GM19238 (cell line): ENCODE measurements at regions not wholly inside any gene's neighbourhood (a gene's known extent, or its start where the extent isn't known, plus 50 kb on each side); places are given as distances from the start of the nearest gene placed in this dataset.

Experiments used
- DNase-seq: peaks from one replicate; pipeline ENCODE4 v3.0.0; 2011; ENCODE audit warnings: low spot score; ENCODE audit not compliant: insufficient read length

DNA sequence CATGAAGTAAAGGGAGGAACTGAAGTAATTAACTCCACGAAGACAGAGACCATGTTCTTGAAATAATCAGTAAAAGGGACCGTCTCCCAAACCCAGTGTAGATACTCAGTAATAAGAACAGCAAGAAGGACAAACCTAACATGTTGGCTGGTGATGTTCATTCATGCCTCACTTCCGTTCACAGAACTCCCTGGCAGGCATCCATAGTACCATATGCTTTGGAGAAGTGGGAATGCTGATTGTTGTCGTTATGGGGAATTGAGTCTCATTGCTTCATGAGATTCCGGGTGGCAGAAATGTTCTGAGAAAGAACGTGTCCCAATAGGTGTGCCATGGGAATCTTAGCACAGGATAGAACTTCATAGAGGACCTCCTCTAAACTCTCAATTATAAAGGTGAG, 452.3 kb downstream of the ZSWIM6 start:
- no peak for DNase-seq

DNA sequence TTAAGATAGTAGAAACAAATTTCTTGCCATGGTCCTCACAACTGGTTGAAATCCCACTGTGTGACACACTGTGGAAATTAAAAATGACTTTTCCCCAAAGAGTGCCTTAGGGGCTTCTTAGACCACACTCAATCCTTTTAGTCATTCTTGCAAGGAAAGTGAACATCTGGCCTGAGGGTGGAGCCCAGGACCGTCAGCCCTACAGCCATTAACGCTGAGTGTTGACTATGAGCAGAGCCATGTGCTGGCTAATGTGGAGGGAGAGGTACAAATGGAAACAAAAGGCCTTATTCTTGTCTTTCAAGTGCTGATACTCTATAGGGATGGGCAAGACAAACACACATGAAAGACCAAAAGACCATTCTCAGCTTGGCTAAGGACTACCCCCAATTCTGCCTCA, 456.5 kb downstream of the ZSWIM6 start:
- no peak for DNase-seq

DNA sequence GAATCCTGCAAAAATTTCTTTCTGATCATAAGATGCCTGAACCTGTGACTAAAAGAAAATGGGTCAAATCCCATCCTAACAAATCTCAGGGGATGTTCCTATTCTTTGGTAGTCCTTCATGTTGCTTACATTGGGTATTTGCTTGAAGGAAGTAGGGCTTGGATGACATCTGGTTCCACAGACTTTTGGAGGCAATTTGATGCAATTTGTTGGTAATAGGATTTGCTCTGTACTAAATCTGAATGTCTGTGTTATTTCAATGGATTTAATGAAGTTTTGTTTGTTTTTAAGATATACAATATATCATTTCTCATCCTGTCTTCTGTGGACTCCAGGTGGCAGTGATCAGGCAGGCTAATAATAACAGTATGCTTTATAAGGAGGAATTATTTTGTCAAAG, 457.9 kb downstream of the ZSWIM6 start:
- DNase-seq: no peak

DNA sequence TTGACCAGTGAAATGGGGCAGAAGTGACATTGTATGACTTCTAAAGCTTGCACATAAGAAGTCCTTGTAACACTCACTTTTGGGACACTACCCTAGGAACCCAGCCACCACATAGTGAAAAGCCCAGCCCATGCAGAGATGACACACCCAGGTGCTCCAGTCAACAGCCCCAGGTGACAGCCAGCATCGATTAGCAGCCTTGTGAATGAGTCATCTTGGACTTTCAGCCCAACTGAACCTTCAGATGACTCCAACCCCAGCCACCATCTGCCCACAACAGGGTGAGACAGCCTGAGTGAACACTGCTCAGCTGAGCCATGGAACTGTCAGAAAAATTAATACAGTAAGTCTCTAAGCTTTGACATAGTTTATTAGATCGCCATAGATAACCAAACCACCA, 458.6 kb downstream of the ZSWIM6 start:
- no peak for DNase-seq

DNA sequence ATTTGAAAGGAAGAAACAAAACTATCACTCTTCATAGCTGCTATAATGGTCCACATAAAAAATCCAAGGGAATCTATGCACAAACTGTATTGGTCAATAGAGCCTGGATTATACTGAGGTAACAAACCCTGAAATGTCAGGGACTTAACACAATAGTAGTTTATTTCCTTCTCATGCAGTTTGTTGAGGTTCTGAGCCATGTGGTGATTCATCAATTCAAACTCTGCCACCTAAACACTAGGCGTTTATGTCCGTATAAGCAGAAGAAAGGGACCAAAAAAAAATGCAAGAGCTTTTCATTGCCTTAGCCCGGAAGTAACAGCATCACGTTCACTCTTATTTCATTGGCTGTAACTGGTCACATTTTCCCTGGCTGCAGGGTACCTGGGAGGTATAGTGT, 464.7 kb downstream of the ZSWIM6 start:
- DNase-seq: no peak

DNA sequence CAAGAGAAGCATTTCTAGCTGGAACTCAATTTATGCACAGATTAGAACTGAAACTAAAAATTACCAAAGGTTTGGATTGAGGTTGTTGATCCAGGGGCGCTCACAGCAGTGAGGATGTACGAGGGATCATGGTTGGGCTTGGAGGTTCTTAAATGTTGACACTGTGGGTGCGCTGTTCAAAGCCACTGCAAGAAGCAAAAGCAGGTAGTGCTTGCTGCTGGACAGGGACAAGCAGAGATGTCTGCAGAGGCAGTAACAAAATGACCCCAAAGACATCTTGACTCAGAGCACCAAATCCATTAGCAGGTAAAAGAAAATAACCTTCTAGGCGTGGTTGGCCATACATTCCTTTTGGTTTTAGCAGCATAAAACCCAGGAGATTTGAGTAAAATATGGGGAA, 468.4 kb downstream of the ZSWIM6 start:
- DNase-seq: no peak

DNA sequence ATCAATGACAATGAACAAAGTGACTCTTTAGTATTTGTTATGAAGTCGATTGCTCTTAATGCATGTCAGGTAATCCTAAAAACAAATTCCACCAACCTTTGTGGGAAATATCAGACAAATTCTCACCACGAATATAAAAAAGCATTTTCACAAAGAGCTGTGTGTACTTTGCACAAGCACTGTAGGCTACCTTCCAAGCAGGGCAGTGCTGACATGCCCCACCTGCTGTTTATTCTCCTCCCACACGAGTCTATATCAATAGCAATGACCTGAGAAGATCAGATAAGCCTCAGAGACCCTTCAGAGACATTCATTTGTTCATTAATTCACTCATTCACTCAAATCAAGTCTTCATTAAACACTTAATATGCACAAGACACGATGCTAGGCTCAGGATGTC, 469.1 kb downstream of the ZSWIM6 start:
- DNase-seq: no peak

DNA sequence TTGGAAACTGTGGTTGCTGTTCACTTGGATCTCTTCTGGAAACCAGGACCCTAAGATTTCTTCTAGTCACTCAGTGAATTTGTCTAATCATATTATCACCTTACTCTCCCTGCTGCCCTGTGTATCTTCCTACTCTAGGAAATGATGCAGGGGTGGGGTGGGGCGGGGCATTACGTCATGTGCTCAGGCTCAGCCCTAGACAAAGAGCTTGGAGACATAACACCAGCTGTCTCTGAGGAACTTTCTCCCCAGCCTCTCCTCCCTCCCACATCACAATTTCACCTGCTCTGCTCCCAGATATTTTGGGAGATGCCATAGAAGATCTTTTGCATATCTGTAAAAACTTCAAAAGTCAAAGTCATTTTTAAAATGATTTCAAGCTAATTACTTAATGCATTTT, 470.4 kb downstream of the ZSWIM6 start:
- DNase-seq: no peak

DNA sequence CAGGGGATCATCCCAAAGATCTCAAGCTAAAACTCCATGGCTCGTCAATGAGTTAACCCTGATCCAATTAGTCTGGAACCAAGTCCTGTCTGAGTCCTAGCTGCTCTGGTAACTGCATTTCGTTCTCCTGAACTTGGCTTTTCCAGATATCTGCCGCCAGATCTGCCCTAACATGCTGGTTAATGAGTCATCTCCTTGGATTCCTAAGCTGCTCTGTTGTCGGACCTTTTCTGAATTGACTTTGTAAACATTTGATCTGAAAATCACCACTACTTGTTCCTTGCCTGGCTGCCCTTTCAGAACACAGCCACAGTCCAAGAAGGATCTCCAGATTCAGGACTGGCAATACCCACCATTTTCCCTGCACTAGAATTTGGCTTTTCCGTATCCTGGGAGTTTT, 473.0 kb downstream of the ZSWIM6 start:
- DNase-seq: no peak

DNA sequence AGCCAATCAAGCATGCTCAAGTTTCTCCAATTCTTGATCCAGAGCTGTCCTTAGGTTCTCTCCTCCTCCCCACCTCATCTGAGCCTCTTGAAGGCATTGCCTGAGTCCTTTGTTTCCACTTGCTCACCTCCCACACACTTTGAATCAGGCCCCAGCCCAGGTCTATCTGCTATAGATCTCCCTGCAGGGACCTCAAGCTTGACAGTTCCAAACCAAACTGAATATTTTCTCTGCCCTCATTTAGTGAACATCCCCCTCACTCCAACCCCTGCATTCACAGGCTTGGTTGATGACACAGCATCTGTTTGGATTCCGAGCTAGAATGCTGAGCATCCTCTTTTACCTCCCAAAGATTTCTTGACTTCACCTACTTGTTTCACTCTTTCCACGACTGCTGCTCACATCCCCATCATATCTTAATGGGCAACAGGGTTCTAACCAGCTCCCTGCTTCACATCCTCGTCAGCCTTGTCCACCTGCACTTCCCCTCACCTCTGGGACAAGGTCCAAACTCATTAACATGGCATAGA, 474.5 kb downstream of the ZSWIM6 start:
- DNase-seq: no peak

DNA sequence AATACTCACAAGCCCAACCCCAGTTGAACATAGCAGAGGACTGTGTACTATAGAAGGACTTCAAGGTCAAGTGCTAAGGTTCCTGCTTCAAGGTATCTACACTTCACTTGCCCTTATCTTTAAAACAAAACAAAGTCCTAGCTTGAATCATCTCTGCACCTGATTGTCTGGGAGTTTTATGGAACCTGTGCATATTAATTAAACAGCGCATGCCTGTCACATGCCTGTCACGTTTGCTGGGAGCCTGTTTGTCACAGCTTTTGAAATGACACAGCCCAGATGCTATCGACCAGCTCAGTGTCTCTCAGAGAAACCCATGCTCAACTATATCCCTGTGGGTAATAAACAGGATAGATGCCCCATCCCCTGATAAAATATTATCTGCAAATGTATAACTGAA, 476.0 kb downstream of the ZSWIM6 start:
- DNase-seq: no peak

DNA sequence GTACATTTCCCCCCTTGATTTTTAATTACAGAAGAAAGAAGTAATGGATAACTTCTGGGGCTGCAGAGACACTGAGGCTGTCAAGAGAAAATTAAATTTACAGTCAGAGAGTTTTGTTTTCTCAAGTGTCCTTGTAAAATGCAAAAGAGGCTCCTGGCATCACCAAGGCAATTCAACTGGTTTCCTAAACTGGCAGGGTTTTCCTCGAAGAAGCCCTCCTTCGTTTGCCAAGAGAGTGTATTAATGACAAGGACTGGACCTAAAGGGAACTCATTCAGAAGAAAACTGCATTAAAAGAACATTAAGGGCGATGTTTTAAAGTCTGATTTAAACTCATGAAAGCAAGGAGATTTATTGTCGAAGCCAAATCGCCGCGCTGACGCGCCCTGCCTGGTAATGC, 476.9 kb downstream of the ZSWIM6 start:
- no peak for DNase-seq

DNA sequence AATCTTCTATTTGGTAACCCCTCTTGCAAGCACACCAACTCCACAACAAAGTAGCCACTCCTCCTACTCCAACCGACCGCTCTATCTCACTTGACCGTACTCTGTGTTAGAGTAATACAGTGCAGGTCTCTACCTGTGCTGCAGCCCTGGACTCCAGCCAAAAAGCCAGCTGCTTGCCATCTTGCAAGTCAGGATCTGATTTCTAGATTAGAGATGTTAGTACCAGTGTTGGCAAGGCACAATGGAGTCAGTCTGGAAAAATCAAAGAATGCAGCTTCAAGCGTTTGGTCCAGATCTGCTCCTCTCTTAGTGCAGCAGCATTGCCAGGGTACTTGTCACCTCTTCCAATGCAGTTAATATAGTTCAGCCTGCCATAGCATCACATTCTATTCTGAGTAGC, 477.6 kb downstream of the ZSWIM6 start:
- no peak for DNase-seq

DNA sequence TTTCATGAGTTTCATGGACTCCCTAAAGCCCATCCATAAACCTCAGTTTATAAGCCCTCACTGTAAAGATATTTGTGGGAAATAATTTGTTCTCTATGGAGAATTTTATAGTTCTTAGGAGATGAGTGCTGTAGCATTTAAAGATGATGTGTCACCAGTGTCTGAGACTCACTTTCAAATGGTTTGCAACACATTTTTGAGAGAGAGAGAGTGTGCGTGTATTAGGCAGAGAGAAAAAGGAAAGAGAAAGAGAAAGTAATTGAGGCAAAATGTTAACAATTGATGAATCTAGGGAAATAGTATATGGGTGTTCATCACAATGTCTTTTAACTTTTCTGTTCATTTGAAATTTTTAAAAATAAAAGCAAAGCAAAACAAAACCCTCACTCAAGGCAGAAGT, 479.0 kb downstream of the ZSWIM6 start:
- no peak for DNase-seq

DNA sequence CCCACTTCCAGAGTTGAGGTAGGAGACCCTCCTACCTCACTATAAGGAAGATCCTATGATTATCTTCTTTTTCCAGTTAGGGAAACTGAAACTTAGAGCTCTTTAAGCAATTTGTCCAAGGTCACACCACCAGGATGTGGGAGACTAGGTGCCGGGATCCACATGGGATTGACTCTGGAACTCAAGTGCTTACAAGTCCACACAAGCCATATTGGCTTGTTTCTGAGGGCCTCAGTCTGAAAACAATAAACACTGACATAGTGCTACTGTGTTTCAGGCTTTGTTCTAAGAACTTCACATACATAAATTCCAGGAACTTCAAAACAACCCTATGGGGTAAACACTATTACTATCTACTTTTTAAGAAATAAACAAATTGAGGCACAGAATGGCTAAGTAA, 481.3 kb downstream of the ZSWIM6 start:
- DNase-seq: no peak

DNA sequence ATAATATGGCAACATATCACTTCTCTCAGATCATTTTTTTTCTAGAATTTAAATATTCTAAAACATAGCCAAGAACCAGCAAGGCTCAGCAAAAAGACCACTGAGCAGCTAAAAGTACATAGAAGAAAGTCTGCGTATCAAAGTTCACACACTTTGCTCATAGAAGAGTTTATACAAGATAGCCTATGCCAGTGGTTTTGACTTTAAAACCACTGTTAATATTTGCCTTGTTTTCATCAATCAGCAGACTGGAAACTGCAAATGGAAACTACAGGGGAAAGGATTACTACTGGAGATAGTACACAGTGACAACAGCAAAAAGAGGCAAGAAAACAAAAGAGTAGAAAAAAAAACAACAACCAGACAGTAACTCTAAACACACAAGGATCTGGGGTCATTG, 483.3 kb downstream of the ZSWIM6 start:
- DNase-seq: no peak

DNA sequence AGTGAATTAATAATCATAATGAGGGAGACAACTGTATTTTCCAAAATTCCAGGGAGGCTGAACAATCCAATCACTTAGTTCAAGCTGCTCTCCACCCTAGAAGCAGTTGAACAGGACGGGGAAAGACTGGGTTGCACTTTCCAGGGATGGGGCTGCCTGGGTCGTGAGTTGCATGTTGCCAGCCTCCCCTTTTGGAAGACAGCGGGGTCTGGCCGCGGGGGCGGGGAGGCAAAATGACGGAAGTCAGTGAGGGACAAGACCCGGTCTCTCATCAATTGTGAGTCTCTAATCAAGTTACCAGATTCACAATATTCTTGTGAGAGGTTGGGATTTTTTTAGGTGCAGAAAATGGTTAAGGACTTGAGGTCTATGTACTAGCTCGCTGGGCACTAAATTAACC, 484.1 kb downstream of the ZSWIM6 start:
- no peak for DNase-seq

DNA sequence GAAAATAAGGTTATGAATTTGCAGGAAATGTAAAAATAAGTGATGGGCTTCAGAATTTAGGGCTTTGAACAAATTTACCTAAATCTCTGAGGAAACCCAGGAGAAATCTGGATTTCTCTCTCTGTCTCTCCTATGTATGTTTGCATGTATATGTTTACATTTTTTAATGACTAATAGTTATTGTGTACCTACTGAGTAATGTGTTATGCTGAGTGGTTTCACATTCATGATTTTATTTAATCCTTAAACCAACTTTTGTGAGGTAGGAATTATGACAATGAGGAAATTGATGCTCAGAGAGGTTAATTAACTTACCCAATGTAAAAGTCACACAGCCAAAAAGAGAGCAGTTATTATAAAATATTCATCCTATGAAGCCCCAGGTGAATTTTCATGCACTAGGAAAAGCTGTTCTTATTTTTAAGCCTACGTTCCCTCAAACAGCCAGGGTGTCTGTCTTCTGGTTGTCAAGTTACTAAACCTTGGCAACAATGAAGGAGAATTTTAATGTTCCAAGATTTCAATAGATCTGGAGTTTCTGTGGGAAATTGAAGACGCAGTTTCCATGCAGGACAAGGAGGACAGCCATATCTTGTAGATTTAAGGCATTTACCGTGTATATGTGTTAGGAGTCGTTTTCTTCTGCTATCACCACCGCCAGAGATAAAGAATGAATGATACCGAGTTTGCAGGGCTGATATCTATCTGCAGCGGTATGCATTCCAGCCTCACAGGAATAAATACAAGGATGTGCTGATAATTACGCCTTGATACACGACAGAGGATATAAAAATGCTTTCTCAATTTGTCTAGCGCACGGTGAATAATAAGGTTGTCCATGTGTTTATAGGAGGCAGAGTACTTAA, 484.8 kb downstream of the ZSWIM6 start:
- no peak for DNase-seq

DNA sequence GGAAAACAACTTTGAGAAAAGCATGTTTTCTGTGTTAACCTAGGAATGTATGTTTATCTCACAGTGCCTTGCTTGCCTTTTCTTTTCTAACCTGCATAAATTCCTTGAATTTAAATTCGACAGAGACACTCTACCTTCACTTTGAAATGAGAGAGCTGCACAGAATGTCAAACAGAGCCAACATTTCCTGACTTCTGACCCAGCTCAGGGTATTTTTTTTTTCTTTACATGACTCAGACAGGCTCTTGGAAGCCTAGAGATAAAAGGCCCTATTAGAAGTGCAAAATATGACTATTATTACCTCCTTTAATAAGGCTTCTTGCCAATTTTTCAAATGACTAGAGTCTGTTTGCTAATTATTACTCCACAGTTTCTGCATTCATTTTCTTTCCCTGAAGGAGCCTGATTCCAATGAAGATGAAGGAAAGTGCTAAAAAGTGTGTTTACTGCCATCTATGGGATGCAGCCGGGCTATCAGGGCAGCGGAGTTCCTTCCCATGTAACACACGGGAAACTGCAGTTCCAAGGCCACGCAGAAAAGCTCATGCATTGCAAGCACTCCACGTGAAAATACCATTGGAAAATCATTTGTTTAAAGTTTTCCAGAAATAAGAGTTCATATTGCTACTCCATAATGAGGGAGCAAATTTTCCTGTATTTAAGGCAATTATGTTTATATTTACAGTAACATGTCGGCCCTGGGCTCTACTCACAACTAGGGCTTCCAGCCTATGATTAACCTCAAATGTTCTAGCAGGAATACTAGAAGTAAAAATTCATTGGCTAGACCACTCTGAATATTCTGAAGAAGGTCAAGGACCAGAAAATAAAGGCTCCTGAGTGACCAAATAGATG, 485.6 kb downstream of the ZSWIM6 start:
- no peak for DNase-seq

DNA sequence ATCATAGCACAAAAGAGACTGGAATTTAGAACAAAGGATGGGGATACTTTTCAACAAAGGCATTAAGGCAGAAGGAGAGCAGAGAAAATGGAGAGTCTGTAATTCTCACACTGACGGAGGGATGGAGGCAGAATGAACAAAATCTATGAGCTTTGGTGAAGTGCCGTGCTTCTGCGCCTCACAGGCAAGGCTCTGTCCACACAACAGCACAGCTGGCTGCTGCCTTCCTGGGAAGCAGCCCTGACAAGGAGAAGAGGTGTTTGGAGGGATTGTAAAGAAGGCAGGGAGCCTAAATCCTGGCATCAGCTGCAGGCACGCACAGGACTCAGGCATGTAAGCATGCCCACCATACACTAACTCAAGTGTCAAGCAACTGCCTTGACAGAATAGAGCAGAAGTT, 485.2 kb upstream of the KIF2A start:
- DNase-seq: no peak

DNA sequence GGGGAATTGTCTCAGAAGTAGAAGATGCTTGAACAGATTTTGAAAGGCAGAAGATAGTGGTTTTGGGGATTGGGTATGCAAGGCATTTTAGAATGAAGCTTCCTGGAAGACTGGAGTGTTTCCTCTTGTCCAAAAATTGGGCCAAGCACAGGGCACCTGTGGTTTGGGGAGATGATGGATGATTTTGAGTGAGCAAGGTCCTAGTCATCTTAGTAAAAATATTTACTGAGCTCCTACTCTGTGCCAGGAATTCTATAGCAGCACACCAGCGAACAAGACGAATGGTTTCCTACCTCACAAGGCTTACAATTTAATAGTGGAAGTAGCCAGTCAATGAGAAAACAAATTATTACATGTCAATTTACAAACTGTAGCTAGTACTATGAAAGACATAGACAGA, 484.4 kb upstream of the KIF2A start:
- DNase-seq: no peak

DNA sequence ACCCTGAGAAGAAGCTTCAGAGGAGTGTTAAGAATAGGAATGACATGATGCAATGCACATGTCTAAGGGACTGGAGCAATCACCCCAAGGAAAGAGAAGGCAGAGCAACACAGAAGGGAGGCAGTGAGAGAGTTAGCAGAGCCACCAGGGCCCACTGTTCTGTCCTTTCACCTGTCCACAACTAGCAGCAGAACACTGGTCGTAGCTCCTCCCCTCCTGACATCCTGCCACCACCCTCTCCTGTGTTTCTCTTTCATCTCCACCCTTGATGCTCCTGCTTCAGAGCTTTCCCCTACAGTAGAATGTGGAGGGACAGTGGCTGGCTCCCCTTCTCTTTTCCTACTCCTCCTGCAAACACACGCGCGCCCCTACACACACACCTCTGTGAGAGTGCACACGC, 483.4 kb upstream of the KIF2A start:
- DNase-seq: no peak

DNA sequence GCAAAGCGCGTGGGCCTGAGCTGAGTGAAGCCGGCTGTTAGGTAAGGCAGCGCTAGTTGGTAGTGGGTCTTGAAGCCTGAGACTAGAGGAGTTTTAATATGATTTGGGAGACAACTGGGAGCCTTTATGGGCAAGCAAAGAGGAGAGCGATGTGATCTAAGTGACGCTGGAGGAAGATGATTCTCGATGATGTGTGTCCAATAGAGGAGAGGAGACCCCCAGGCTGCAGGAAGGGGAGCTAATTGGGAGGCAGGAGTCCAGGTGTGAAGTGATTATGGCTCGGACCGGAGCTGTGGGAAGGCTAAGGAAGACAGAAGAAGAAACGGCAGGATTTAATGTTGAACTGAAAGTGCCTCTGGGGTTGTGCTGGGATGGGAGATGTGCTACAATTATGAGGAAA, 482.9 kb upstream of the KIF2A start:
- no peak for DNase-seq
